GM20000 (cell line): ENCODE measurements at regions not wholly inside any gene's neighbourhood (a gene's known extent, or its start where the extent isn't known, plus 50 kb on each side); places are given as distances from the start of the nearest gene placed in this dataset.

ENCODE experiments used
- DNase-seq: peaks from one replicate; pipeline ENCODE4 v3.0.0; 2012; ENCODE audit warnings: low spot score
- TF ChIP-seq, protein P1 (sequence below): IDR thresholded peaks from 2 replicates; pipeline ENCODE4 v1.5.1; 2012; ENCODE audit warnings: mild to moderate bottlenecking, control low read depth; ENCODE audit errors: extremely low read depth, missing control alignments

GRCh38 chr6:97882755-97883154 lies 599.7 kb upstream of the MMS22L start:
- TF ChIP-seq, protein P1, sequence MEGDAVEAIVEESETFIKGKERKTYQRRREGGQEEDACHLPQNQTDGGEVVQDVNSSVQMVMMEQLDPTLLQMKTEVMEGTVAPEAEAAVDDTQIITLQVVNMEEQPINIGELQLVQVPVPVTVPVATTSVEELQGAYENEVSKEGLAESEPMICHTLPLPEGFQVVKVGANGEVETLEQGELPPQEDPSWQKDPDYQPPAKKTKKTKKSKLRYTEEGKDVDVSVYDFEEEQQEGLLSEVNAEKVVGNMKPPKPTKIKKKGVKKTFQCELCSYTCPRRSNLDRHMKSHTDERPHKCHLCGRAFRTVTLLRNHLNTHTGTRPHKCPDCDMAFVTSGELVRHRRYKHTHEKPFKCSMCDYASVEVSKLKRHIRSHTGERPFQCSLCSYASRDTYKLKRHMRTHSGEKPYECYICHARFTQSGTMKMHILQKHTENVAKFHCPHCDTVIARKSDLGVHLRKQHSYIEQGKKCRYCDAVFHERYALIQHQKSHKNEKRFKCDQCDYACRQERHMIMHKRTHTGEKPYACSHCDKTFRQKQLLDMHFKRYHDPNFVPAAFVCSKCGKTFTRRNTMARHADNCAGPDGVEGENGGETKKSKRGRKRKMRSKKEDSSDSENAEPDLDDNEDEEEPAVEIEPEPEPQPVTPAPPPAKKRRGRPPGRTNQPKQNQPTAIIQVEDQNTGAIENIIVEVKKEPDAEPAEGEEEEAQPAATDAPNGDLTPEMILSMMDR: no peak
- DNase-seq: no peak

- TF ChIP-seq, protein P1: no peak
- DNase-seq: no peak
Measured at GRCh38 chr6:97885325-97885724, 602.3 kb upstream of the MMS22L start.

GRCh38 chr6:97885828-97886227 lies 602.8 kb upstream of the MMS22L start:
- DNase-seq: no peak

DNA sequence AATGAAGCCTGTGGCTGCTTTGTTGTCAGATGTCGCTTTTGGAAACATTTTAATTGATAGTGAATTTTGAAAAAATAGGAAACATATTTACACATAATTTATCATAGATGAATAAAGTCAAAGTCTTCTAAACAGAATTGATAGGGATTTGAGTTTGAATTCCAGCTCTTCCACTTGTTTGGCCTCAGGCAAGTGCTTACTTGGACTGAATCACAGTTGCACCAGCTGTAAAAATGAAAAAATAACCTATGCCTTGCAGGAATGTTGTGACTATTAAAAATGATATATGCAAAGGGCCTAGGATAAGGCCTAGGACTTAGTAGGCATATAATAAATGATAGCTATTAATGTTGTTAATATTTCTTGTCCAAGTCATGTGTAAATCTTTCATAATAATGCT lies 618.5 kb upstream of the MMS22L start:
- TF ChIP-seq, protein P1: no peak
- no peak for DNase-seq

More at GRCh38 chr6:97885828-97886227, 602.8 kb upstream of the MMS22L start:
- TF ChIP-seq, protein P1: no peak

DNA sequence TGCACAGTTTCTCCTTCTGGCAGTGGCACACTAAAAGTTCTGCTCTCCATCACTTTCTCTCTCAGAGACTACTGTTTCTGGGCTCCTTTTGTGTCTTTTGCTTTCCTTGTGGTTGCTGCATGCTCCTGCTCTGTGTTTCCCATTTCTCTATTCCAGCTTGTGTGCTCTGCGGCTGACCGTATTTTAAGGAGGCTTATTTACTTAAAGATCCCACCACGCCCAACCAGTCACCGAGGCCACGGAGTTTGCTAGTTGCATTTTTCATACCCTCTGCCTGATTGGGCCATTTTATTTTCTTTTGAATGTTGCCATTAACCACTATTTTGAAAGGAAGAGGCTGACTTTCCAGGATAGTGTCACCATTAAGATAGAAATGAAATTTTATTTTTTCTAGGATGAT lies 626.4 kb upstream of the MMS22L start:
- TF ChIP-seq, protein P1: no peak
- DNase-seq: no peak

- TF ChIP-seq, protein P1: no peak
- no peak for DNase-seq
Measured at GRCh38 chr6:97913721-97914120, 630.7 kb upstream of the MMS22L start.

- no peak for DNase-seq
- TF ChIP-seq, protein P1: no peak
Measured at GRCh38 chr6:97914912-97915311, 631.9 kb upstream of the MMS22L start.
